ENCODE measurements at regions not wholly inside any gene's neighbourhood (a gene's known extent, or its start where the extent isn't known, plus 50 kb on each side); places are given as distances from the start of the nearest gene placed in this dataset.

GRCh38 chr4:71230271-71231128 lies 108.3 kb upstream of the SLC4A4 start:
- no peaks in the 10 kb centered on the region for H3F3A ChIP-seq (ENCODE audit: insufficient read depth, low read length)
- no peak overlapping the region for H3K27ac ChIP-seq (ENCODE audit: low read depth, low read length, poor library complexity, severe bottlenecking)
- TF ChIP-seq EZH2 (IDR thresholded peaks at IDR 0.05; ENCODE audit: borderline replicate concordance, low read length) (no peak), CTCF (IDR thresholded peaks at IDR 0.05; ENCODE audit: low read length) (no peak)
- H3K4me2 ChIP-seq (ENCODE audit: low read length), result no peak overlapping the region
- H3K27me3 ChIP-seq (ENCODE audit: insufficient read depth, low read length), result no peaks in the 10 kb centered on the region
- H3K9me2 ChIP-seq (ENCODE audit: low read depth, low read length), result no peaks in the 10 kb centered on the region
- no peaks in the 10 kb centered on the region for H3K36me3 ChIP-seq (ENCODE audit: insufficient read depth, low read length)
- no peak overlapping the region for H3K9ac ChIP-seq (ENCODE audit: low read length)
- no peak overlapping the region for H2AFZ ChIP-seq (ENCODE audit: low read length)
- H3K4me1 ChIP-seq (ENCODE audit: insufficient read depth, low read length, severe bottlenecking), result no peaks in the 10 kb centered on the region
- no peak overlapping the region for H3K4me3 ChIP-seq (ENCODE audit: low read depth, low read length, poor library complexity, severe bottlenecking)
- no peaks in the 10 kb centered on the region for H3K79me2 ChIP-seq (ENCODE audit: insufficient read depth, low read length)
- no peaks in the 10 kb centered on the region for H3K9me3 ChIP-seq (ENCODE audit: low read length)
- no peaks in the 10 kb centered on the region for H4K20me1 ChIP-seq (ENCODE audit: insufficient read depth, low read length)

GRCh38 chr4:71231129-71232055 lies 107.4 kb upstream of the SLC4A4 start:
- Histone ChIP-seq H2AFZ (ENCODE audit: low read length) (no peak overlapping the region), H3K4me2 (ENCODE audit: low read length) (no peak overlapping the region), H3K36me3 (ENCODE audit: insufficient read depth, low read length) (no peaks in the 10 kb centered on the region), H3K27me3 (ENCODE audit: insufficient read depth, low read length) (no peaks in the 10 kb centered on the region), H3K4me1 (ENCODE audit: insufficient read depth, low read length, severe bottlenecking) (no peaks in the 10 kb centered on the region), H4K20me1 (ENCODE audit: insufficient read depth, low read length) (no peaks in the 10 kb centered on the region), H3K4me3 (ENCODE audit: low read depth, low read length, poor library complexity, severe bottlenecking) (no peak overlapping the region), H3K9ac (ENCODE audit: low read length) (no peak overlapping the region), H3K27ac (ENCODE audit: low read depth, low read length, poor library complexity, severe bottlenecking) (no peak overlapping the region), H3K9me2 (ENCODE audit: low read depth, low read length) (no peaks in the 10 kb centered on the region), H3K9me3 (ENCODE audit: low read length) (no peaks in the 10 kb centered on the region), H3K79me2 (ENCODE audit: insufficient read depth, low read length) (no peaks in the 10 kb centered on the region), H3F3A (ENCODE audit: insufficient read depth, low read length) (no peaks in the 10 kb centered on the region)
- TF ChIP-seq CTCF (IDR thresholded peaks at IDR 0.05; ENCODE audit: low read length) (no peak), EZH2 (IDR thresholded peaks at IDR 0.05; ENCODE audit: borderline replicate concordance, low read length) (no peak)

DNA sequence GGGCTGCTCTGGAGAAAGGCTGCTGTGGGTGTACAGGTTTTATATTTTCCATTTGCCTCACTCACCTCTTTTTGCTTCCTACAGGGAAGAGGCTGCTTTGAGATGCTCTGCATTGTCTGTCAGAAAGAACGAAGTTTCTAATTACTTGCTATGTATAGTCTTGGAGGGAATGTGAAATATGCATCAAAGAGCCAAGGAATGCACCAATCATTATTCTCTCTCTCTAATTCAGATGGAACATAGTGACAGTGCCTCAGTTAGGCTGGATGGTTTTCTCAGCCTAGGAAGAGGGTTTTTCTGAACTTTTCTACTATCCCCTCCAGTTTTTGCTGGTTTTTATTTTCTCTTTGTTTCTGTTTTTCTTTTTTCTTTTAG lies 106.8 kb upstream of the SLC4A4 start:
- Histone ChIP-seq H3K4me2 (ENCODE audit: low read length) (no peak overlapping the region), H3K4me1 (ENCODE audit: insufficient read depth, low read length, severe bottlenecking) (no peaks in the 10 kb centered on the region), H3K27me3 (ENCODE audit: insufficient read depth, low read length) (no peaks in the 10 kb centered on the region), H3F3A (ENCODE audit: insufficient read depth, low read length) (no peaks in the 10 kb centered on the region), H3K36me3 (ENCODE audit: insufficient read depth, low read length) (no peaks in the 10 kb centered on the region), H3K9me2 (ENCODE audit: low read depth, low read length) (no peaks in the 10 kb centered on the region), H3K27ac (ENCODE audit: low read depth, low read length, poor library complexity, severe bottlenecking) (no peak overlapping the region), H3K9ac (ENCODE audit: low read length) (no peak overlapping the region), H3K4me3 (ENCODE audit: low read depth, low read length, poor library complexity, severe bottlenecking) (no peak overlapping the region), H3K9me3 (ENCODE audit: low read length) (no peaks in the 10 kb centered on the region), H2AFZ (ENCODE audit: low read length) (no peak overlapping the region), H3K79me2 (ENCODE audit: insufficient read depth, low read length) (no peaks in the 10 kb centered on the region), H4K20me1 (ENCODE audit: insufficient read depth, low read length) (no peaks in the 10 kb centered on the region)
- no peak for TF ChIP-seq EZH2 (IDR thresholded peaks at IDR 0.05; ENCODE audit: borderline replicate concordance, low read length)
- TF ChIP-seq CTCF (IDR thresholded peaks at IDR 0.05; ENCODE audit: low read length), result no peak

All from OCI-LY1 (cell line).